Epithelial cell of proximal tubule (primary cell): ENCODE measurements at regions not wholly inside any gene's neighbourhood (a gene's known extent, or its start where the extent isn't known, plus 50 kb on each side); places are given as distances from the start of the nearest gene placed in this dataset.

Experiments used
- DNase-seq: peaks from one replicate; pipeline ENCODE4 v3.0.0-alpha.2; 2011; ENCODE audit warnings: low read depth
- H3K4me3 ChIP-seq: 2 replicates; pipeline ENCODE4 v1.5.1; 2011; ENCODE audit warnings: low read depth, mild to moderate bottlenecking, low read length
- TF ChIP-seq, protein P1 (sequence below): conservative IDR thresholded peaks from 2 replicates; pipeline ENCODE4 v1.5.1; 2012; ENCODE audit warnings: low read depth, mild to moderate bottlenecking, low read length

DNA sequence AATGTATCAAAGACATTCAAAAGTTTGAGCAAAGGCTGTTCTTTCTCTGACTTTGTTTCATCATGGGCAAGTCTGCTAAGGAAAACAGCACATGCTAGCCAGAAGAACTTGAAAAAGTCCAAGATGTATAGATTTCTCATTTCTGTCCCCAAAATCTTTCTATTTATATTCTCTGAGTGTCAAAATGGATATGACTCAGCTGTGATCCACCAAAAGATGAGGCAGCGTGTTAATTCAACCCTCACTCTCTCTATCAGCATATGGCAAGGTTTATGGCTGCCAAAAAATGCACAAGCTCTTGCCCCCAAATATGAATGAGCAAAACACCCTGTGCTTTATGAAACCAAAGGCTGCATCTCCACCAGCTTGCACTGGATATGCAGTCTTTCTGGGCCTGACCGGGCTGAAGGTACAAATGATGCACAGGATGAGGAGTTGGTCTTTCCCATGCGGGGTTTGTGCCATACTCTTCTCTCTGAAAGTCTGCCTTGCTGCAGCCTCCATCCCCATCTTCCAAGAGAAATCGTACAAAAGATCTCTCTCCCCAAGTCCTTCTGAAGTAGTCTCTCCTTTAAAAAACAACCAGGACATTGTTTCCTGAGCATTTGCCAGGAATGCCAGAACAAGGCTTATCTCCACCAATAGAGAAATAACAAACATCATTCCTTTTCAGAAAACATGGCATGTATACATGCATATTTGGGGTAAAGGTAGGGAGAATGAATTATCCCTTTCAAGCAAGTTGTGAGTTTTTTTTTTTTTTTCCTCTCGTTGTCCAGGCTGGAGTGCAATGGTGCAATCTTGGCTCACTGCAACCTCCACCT, 203.4 kb downstream of the TMX1 start:
- H3K4me3 ChIP-seq = no peak overlapping the region
- TF ChIP-seq, protein P1, sequence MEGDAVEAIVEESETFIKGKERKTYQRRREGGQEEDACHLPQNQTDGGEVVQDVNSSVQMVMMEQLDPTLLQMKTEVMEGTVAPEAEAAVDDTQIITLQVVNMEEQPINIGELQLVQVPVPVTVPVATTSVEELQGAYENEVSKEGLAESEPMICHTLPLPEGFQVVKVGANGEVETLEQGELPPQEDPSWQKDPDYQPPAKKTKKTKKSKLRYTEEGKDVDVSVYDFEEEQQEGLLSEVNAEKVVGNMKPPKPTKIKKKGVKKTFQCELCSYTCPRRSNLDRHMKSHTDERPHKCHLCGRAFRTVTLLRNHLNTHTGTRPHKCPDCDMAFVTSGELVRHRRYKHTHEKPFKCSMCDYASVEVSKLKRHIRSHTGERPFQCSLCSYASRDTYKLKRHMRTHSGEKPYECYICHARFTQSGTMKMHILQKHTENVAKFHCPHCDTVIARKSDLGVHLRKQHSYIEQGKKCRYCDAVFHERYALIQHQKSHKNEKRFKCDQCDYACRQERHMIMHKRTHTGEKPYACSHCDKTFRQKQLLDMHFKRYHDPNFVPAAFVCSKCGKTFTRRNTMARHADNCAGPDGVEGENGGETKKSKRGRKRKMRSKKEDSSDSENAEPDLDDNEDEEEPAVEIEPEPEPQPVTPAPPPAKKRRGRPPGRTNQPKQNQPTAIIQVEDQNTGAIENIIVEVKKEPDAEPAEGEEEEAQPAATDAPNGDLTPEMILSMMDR = no peak
- DNase-seq = no peak

DNA sequence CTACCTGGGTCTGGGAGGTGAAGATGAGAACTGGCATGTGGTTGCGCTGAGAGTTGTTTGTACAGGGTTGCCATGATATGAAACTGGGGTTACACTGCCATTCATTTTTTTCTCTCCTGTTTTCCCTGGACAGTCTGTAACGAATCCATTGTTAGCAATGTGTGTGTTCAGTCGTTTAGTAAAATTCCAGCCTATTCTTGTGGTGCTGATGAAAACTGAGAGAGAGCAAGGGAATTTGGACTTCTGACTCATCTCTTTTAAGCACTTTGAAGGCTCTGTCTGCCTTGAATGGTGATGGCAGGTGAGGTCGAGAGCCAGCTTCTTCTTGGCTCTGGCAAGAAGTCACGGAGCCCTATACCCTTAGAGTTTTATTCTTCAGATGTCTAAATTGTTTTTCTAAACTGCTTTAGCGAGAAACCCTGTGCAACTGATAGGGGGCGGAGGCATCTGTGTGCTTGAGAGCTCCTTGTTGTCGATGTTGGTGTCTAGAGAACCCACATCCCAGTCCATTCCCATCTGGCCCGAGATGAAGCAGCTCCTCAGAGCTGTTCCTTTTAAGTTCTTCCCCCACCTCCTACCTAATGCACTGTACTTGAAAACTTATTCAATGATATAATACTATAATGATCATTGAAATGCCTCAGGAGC, 204.4 kb downstream of the TMX1 start:
- DNase-seq = no peak
- H3K4me3 ChIP-seq = no peak overlapping the region
- TF ChIP-seq, protein P1 = no peak

DNA sequence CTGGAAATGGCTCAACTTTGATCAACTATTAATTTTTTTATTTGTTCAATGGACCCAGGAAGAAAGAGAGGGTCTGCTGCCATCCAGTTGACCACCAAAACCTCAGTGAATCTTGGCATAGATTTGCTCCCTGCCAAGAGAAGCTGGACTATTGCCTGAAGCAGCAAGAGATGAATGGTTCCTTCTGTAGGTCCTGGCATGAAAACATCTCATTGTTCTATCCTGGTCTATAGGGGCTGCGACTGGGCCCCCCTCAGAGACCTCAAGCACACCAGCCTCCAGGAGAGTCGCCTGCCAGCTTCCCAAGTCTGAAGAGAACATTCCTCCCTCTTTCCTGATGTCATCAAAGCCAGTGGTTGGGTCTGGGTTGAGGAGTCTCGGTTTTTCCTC, 204.9 kb downstream of the TMX1 start:
- no peak for DNase-seq
- TF ChIP-seq, protein P1 = no peak
- no peak overlapping the region for H3K4me3 ChIP-seq

DNA sequence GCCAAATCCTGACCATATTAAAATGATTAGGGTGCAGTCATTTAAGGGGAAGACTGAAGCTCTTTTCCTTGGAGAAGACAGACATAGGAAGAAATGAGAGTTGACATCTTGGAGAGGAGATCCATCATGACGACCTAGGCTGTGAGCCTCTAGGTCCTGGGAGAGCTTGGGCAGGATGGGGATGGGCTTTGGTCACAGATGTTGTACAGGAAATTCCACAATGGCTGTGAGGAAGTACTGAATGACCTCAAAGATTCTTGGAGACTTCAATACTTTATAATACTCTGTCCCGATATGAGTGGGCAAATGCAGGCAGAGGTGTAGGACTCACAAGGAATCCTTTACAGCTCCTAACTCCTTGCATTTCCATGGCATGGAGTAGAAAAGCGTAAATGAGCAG, 204.9 kb upstream of the FRMD6 start:
- no peak overlapping the region for H3K4me3 ChIP-seq
- TF ChIP-seq, protein P1 = no peak
- no peak for DNase-seq

DNA sequence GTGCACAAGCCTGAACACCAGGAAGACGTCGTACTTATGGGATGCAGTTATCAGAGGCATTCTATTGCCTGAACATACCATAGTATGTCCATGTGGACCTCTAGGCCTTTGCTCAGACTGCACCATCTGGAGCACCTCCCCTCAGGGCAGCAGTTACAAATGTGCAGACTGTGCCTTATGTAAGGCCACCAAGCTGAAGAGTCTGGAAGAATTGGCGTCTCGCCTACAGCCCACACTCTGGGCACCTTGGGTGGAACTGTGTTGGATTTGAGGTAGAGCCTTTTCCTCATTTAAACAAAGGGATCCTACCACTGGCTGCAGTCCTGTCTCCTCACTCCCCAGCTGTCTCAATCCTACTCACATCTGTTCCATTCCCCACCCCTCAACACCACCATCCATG, 204.3 kb upstream of the FRMD6 start:
- DNase-seq = no peak
- no peak overlapping the region for H3K4me3 ChIP-seq
- TF ChIP-seq, protein P1 = no peak

DNA sequence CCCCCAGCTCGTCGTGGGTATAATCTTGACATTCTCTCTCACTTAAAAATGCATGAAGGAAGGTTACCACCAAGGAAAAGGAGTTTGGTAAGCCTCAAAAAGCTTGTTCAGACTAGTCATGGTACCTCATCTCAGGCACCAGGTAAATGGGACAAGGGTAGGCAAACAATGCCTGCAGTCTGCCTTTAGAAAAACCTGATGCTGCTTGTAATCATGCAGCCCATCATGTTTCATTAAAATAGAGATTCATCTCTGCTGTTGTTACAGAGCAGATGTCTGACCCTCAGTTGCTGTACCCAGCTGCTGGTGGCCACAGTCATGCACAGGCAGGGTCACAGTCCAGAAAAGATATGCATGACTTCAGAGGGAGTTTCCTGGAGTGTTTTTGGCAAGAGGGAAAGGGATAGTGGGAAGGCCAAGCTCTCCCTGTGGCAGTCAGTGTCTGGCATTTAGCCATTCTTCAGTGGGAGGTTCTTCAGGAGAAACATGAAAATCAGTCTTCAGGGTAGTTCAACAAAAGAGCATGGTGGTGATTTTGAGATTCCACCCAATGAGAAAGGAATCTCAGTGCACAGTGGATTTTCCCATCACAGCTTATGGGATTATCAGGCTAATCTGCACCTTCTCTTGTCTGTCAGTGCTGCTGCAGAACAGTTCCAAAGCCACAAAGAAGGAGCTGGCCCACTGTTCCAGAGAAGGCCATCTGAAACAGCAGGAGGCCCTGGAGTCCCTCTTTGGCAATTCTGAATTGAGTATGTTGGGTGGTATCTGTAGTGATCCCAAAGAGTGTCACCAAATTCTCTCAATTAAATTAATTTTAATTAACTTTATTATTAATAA, 202.7 kb upstream of the FRMD6 start:
- TF ChIP-seq, protein P1 = no peak
- no peak overlapping the region for H3K4me3 ChIP-seq
- DNase-seq = peak; percentile 45
